ENCODE measurements at regions not wholly inside any gene's neighbourhood (a gene's known extent, or its start where the extent isn't known, plus 50 kb on each side); places are given as distances from the start of the nearest gene placed in this dataset.

DNA sequence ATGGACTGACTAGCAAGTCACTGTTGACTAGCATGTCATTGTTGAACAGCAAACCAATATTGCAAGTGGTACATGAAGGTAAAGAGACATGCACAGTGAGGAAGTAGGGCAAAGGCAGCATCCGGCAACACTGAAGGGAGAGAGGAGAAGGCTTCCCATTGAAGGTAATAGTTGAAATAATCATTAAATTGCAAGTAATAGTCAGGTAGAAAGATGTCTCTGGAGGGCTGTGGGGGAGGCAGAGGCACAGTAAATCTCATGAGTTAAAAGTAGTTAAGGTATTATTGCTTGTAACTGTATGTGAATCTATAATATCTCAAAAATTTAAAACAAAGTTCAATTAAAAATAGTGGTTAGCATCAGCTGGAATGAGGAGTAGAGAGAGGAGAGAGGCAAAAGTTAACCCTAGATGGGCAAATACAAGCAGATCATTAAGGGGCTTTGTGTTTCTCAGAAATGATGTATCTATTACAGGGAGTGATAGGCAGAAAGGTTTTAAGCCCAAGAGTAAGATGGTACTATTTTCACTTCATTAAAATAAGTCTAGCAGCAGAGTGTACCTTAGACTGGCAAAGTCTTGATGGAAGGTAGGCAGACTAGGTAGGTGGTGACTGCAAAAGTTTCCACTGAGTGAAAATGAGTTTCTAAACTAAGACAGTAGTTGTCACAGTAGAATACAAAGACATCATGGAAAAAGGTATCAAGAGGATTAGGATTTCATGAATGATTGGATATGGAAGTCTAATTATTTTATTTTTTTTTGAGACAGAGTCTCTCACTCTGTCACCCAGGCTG is 776.6 kb downstream of the RAB28 start:
- Histone ChIP-seq H2AFZ (replicated peaks; ENCODE audit: low read length, poor library complexity) (no peak overlapping the region), H3K4me2 (ENCODE audit: low read depth, low read length) (no peak overlapping the region), H3K23ac (ENCODE audit: low read depth, low read length) (no peak overlapping the region), H3K9me1 (ENCODE audit: insufficient read depth, low read length) (no peaks in the 10 kb centered on the region), H2BK20ac (ENCODE audit: low read depth, low read length) (no peak overlapping the region), H2AK9ac (replicated peaks; ENCODE audit: low read depth, low read length, poor library complexity) (no peak overlapping the region), H4K5ac (ENCODE audit: low read depth, low read length) (no peak overlapping the region), H2BK15ac (ENCODE audit: low read depth, low read length) (no peak overlapping the region), H4K20me1 (ENCODE audit: insufficient read depth, low read length) (no peaks in the 10 kb centered on the region), H3K9ac (ENCODE audit: low read depth, low read length) (no peak overlapping the region), H3K18ac (ENCODE audit: low read depth, low read length) (no peak overlapping the region), H3K56ac (ENCODE audit: extremely low read depth, insufficient read depth, low read length) (no peak overlapping the region), H2BK5ac (ENCODE audit: low read depth, low read length, poor library complexity, severe bottlenecking) (no peak overlapping the region), H3K27me3 (ENCODE audit: control insufficient read depth, insufficient read depth, low read length) (no peaks in the 10 kb centered on the region), H3K36me3 (ENCODE audit: control insufficient read depth, insufficient read depth, low read length) (no peaks in the 10 kb centered on the region), H3K27ac (ENCODE audit: insufficient read depth, low read length) (no peak overlapping the region), H3K9me3 (ENCODE audit: control insufficient read depth, insufficient read depth, low read length) (peaks cover 19% of the 10 kb centered on the region), H3K4ac (ENCODE audit: low read depth, low read length) (no peak overlapping the region), H4K91ac (ENCODE audit: insufficient read depth, low read depth, low read length) (no peak overlapping the region), H3K79me1 (ENCODE audit: low read depth in 1 of 2, low read length in 2 of 2) (no peaks in the 10 kb centered on the region), H3K4me3 (ENCODE audit: insufficient read depth, low read depth, low read length) (no peak overlapping the region), H2AK5ac (ENCODE audit: low read depth, low read length) (no peak overlapping the region), H4K8ac (ENCODE audit: low read depth in 2 of 2, low read length in 2 of 2) (no peak overlapping the region), H3K4me1 (ENCODE audit: control insufficient read depth, insufficient read depth, low read length) (no peaks in the 10 kb centered on the region), H2BK120ac (ENCODE audit: low read depth, low read length) (no peak overlapping the region), H3K14ac (replicated peaks; ENCODE audit: low read depth, low read length) (no peak overlapping the region)
- intact Hi-C loops (cut with micrococcal nuclease) (no loop called here), dilution Hi-C loops (cut with HindIII; ENCODE audit: low sequenced_read_pairs, unreplicated experiment) (no loop called here), in situ Hi-C loops (cut with MboI; ENCODE audit: low sequenced_read_pairs) (no loop called here)
- ChIA-PET POLR2A (ENCODE audit: unreplicated experiment) (no interaction called here), CTCF (no interaction called here)
- ATAC-seq (ENCODE audit: low read depth): no peak
- TF ChIP-seq CHD1 (IDR thresholded peaks at IDR 0.05; ENCODE audit: low read depth, low read length) (no peak), CEBPB (IDR thresholded peaks at IDR 0.05; ENCODE audit: low read depth, low read length) (no peak), MAZ (IDR thresholded peaks at IDR 0.05; ENCODE audit: borderline replicate concordance, low read depth, low read length) (no peak), RCOR1 (IDR thresholded peaks at IDR 0.05; ENCODE audit: insufficient replicate concordance, low read length) (no peak), MXI1 (IDR thresholded peaks at IDR 0.05; ENCODE audit: borderline replicate concordance, low read depth, low read length) (no peak), POLR2A (IDR thresholded peaks at IDR 0.05; ENCODE audit: low read depth, low read length) (no peak), BHLHE40 (IDR thresholded peaks at IDR 0.05; ENCODE audit: low read depth, low read length) (no peak), RAD21 (IDR thresholded peaks at IDR 0.05; ENCODE audit: low read length) (no peak), NFE2L2 (IDR thresholded peaks at IDR 0.05; ENCODE audit: low read depth, low read length) (no peak), MAFK (IDR thresholded peaks at IDR 0.05; ENCODE audit: low read depth, low read length) (no peak)
- TF ChIP-seq, protein P1, sequence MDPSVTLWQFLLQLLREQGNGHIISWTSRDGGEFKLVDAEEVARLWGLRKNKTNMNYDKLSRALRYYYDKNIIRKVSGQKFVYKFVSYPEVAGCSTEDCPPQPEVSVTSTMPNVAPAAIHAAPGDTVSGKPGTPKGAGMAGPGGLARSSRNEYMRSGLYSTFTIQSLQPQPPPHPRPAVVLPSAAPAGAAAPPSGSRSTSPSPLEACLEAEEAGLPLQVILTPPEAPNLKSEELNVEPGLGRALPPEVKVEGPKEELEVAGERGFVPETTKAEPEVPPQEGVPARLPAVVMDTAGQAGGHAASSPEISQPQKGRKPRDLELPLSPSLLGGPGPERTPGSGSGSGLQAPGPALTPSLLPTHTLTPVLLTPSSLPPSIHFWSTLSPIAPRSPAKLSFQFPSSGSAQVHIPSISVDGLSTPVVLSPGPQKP (IDR thresholded peaks at IDR 0.05; ENCODE audit: borderline replicate concordance, low read depth, low read length): no peak
- TF ChIP-seq, protein P2, sequence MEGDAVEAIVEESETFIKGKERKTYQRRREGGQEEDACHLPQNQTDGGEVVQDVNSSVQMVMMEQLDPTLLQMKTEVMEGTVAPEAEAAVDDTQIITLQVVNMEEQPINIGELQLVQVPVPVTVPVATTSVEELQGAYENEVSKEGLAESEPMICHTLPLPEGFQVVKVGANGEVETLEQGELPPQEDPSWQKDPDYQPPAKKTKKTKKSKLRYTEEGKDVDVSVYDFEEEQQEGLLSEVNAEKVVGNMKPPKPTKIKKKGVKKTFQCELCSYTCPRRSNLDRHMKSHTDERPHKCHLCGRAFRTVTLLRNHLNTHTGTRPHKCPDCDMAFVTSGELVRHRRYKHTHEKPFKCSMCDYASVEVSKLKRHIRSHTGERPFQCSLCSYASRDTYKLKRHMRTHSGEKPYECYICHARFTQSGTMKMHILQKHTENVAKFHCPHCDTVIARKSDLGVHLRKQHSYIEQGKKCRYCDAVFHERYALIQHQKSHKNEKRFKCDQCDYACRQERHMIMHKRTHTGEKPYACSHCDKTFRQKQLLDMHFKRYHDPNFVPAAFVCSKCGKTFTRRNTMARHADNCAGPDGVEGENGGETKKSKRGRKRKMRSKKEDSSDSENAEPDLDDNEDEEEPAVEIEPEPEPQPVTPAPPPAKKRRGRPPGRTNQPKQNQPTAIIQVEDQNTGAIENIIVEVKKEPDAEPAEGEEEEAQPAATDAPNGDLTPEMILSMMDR (conservative IDR thresholded peaks at IDR 0.05; ENCODE audit: low read depth, low read length): no peak
- TF ChIP-seq, protein P3, sequence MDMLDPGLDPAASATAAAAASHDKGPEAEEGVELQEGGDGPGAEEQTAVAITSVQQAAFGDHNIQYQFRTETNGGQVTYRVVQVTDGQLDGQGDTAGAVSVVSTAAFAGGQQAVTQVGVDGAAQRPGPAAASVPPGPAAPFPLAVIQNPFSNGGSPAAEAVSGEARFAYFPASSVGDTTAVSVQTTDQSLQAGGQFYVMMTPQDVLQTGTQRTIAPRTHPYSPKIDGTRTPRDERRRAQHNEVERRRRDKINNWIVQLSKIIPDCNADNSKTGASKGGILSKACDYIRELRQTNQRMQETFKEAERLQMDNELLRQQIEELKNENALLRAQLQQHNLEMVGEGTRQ (IDR thresholded peaks at IDR 0.05; ENCODE audit: low read depth, low read length): no peak
- no peak for DNase-seq
- WGBS, 2 experiments (ENCODE audit: extremely low coverage in 2 of 2, insufficient read length in 1 of 2): 29% methylated on average over 1 of the region's 1 CpG; no CpG with 5 or more reads in 1 of the 2 experiments
- BruUV-seq (replicated peaks): no TSS peak
